HEK293T (cell line): ENCODE measurements at regions not wholly inside any gene's neighbourhood (a gene's known extent, or its start where the extent isn't known, plus 50 kb on each side); places are given as distances from the start of the nearest gene placed in this dataset.

Experiments used
- CTCF ChIA-PET: fragments of 350-600 bp; formaldehyde crosslinking; extraction: SDS; loops from one replicate; lab custom pipeline; 2021; ENCODE audit warnings: antibody characterized with exemption, inconsistent platforms; lab: Yijun Ruan, JAX
- POLR2A ChIA-PET: fragments of 350-600 bp; formaldehyde crosslinking; extraction: SDS; loops from one replicate; lab custom pipeline; 2020; ENCODE audit warnings: antibody characterized with exemption, inconsistent platforms; lab: Yijun Ruan, JAX
- DNase-seq: peaks from one replicate; pipeline ENCODE4 v3.0.0; 2012; ENCODE audit warnings: mixed read lengths; ENCODE audit errors: extremely low spot score
- ARNT ChIP-seq: fragments of 450-650 bp; IDR thresholded peaks from 2 replicates; pipeline ENCODE4 v1.6.1; 2017; ENCODE audit warnings: mild to moderate bottlenecking
- BHLHE40 ChIP-seq: fragments of 450-650 bp; IDR thresholded peaks from 2 replicates; pipeline ENCODE4 v1.6.1; 2016; ENCODE audit warnings: mild to moderate bottlenecking, moderate library complexity, borderline replicate concordance
- CTBP1 ChIP-seq: fragments of 450-650 bp; IDR thresholded peaks from 2 replicates; pipeline ENCODE4 v1.6.1; 2016; ENCODE audit warnings: borderline replicate concordance
- ELF4 ChIP-seq: fragments of 450-650 bp; IDR thresholded peaks from 2 replicates; pipeline ENCODE4 v1.6.1; 2017; ENCODE audit warnings: antibody characterized with exemption
- FOXA1 ChIP-seq: fragments of 450-650 bp; IDR thresholded peaks from 2 replicates; pipeline ENCODE4 v1.6.1; 2016; ENCODE audit warnings: mild to moderate bottlenecking
- FOXK2 ChIP-seq: fragments of 450-650 bp; IDR thresholded peaks from 2 replicates; pipeline ENCODE4 v1.6.1; 2016; ENCODE audit warnings: mild to moderate bottlenecking
- FOXM1 ChIP-seq: fragments of 450-650 bp; IDR thresholded peaks from 2 replicates; pipeline ENCODE4 v1.6.1; 2017; ENCODE audit warnings: mild to moderate bottlenecking, borderline replicate concordance
- HDGF ChIP-seq: fragments of 450-650 bp; IDR thresholded peaks from 2 replicates; pipeline ENCODE4 v1.6.1; 2017; ENCODE audit warnings: antibody characterized with exemption, borderline replicate concordance
- L3MBTL2 ChIP-seq: fragments of 450-650 bp; conservative IDR thresholded peaks from 2 replicates; pipeline ENCODE4 v1.6.1; 2016; ENCODE audit warnings: mild to moderate bottlenecking
- LEF1 ChIP-seq: fragments of 450-650 bp; IDR thresholded peaks from 2 replicates; pipeline ENCODE4 v1.6.1; 2017; ENCODE audit warnings: mild to moderate bottlenecking, borderline replicate concordance
- NFRKB ChIP-seq: fragments of 450-650 bp; IDR thresholded peaks from 2 replicates; pipeline ENCODE4 v1.6.1; 2016; ENCODE audit warnings: mild to moderate bottlenecking, moderate library complexity
- PKNOX1 ChIP-seq: fragments of 450-650 bp; IDR thresholded peaks from 2 replicates; pipeline ENCODE4 v1.6.1; 2016
- SP1 ChIP-seq: fragments of 450-650 bp; IDR thresholded peaks from 2 replicates; pipeline ENCODE4 v1.6.1; 2017
- SUZ12 ChIP-seq: fragments of 450-650 bp; IDR thresholded peaks from 2 replicates; pipeline ENCODE4 v1.6.1; 2016; ENCODE audit warnings: mild to moderate bottlenecking
- TARDBP ChIP-seq: fragments of 450-650 bp; IDR thresholded peaks from 2 replicates; pipeline ENCODE4 v1.6.1; 2016
- ZNF384 ChIP-seq: fragments of 450-650 bp; IDR thresholded peaks from 2 replicates; pipeline ENCODE4 v1.6.1; 2016

GRCh38 chr4:35541146-35541887 lies 703.0 kb downstream of the ARAP2 start:
- ChIA-PET CTCF (no interaction called here), POLR2A (no interaction called here)
- no peak for DNase-seq
- TF ChIP-seq SP1 (no peak), L3MBTL2 (no peak), FOXA1 (no peak)

- CTCF ChIA-PET, result no interaction called here
- no peak for DNase-seq
- POLR2A ChIA-PET, result no interaction called here
- TF ChIP-seq PKNOX1 (no peak), LEF1 (no peak), HDGF (no peak), NFRKB (no peak), SUZ12 (no peak), ELF4 (no peak), ZNF384 (no peak)
Observed at GRCh38 chr4:35541888-35542213, 702.5 kb downstream of the ARAP2 start.

GRCh38 chr4:35548921-35549320 lies 695.4 kb downstream of the ARAP2 start:
- CTCF ChIA-PET, result no interaction called here
- no peak for DNase-seq
- POLR2A ChIA-PET, result no interaction called here
- no peak for TF ChIP-seq BHLHE40
- no peak for TF ChIP-seq FOXK2
- TF ChIP-seq L3MBTL2, result no peak
- TF ChIP-seq ELF4, result no peak
- TF ChIP-seq NFRKB, result no peak
- no peak for TF ChIP-seq ARNT
- no peak for TF ChIP-seq FOXM1
- no peak for TF ChIP-seq SP1
- TF ChIP-seq LEF1, result no peak

- no peak for DNase-seq
- CTCF ChIA-PET, result no interaction called here
- no peak for TF ChIP-seq PKNOX1
- TF ChIP-seq ARNT, result no peak
- no peak for TF ChIP-seq FOXM1
- TF ChIP-seq CTBP1, result no peak
- TF ChIP-seq LEF1, result no peak
- TF ChIP-seq SP1, result no peak
- TF ChIP-seq BHLHE40, result no peak
- no peak for TF ChIP-seq FOXA1
- TF ChIP-seq L3MBTL2, result no peak
- no peak for TF ChIP-seq NFRKB
- TF ChIP-seq FOXK2, result no peak
- no peak for TF ChIP-seq HDGF
- TF ChIP-seq TARDBP, result no peak
- POLR2A ChIA-PET, result no interaction called here
Observed at GRCh38 chr4:35556387-35556786, 687.9 kb downstream of the ARAP2 start.

GRCh38 chr4:35559559-35560365 lies 684.6 kb downstream of the ARAP2 start:
- TF ChIP-seq L3MBTL2 (no peak), BHLHE40 (no peak), HDGF (no peak), FOXK2 (no peak), ZNF384 (no peak), CTBP1 (no peak), NFRKB (no peak), PKNOX1 (no peak), SUZ12 (no peak), LEF1 (no peak), SP1 (no peak), FOXM1 (no peak), TARDBP (no peak), ARNT (no peak), ELF4 (no peak), FOXA1 (no peak)
- ChIA-PET POLR2A (no interaction called here), CTCF (no interaction called here)
- no peak for DNase-seq

- no peak for TF ChIP-seq FOXK2
- TF ChIP-seq TARDBP, result no peak
- no peak for TF ChIP-seq LEF1
- no peak for TF ChIP-seq FOXM1
- TF ChIP-seq BHLHE40, result no peak
- TF ChIP-seq SUZ12, result no peak
- CTCF ChIA-PET, result no interaction called here
Observed at GRCh38 chr4:35562861-35563260, 681.5 kb downstream of the ARAP2 start.

More at GRCh38 chr4:35562861-35563260, 681.5 kb downstream of the ARAP2 start:
- no peak for DNase-seq
- POLR2A ChIA-PET, result no interaction called here
